ENCODE measurements at regions not wholly inside any gene's neighbourhood (a gene's known extent, or its start where the extent isn't known, plus 50 kb on each side); places are given as distances from the start of the nearest gene placed in this dataset.

GRCh38 chr2:147097747-147098146 is 747.1 kb upstream of the ACVR2A start:
- TF ChIP-seq CTCF (IDR thresholded peaks at IDR 0.05) (no peak), POLR2A (IDR thresholded peaks at IDR 0.05) (no peak)
